Stimulated activated CD4-positive, alpha-beta T cell treated with anti-CD3 and anti-CD28 coated beads, Interleukin-4, amount 100 ng/mL, for 48 hours (primary cell): ENCODE measurements at regions not wholly inside any gene's neighbourhood (a gene's known extent, or its start where the extent isn't known, plus 50 kb on each side); places are given as distances from the start of the nearest gene placed in this dataset.

Source experiments
- DNase-seq, 2 donors: peaks; one replicate each; pipeline ENCODE4 v3.0.0-alpha.2; 2020; ENCODE audit warnings: low read depth in 2 of 2

- DNase-seq = no peak
Measured at GRCh38 chr1:239268007-239268406, 118.4 kb upstream of the CHRM3 start.

- no peak for DNase-seq
Measured at GRCh38 chr1:239263801-239264200, 122.6 kb upstream of the CHRM3 start.

DNA sequence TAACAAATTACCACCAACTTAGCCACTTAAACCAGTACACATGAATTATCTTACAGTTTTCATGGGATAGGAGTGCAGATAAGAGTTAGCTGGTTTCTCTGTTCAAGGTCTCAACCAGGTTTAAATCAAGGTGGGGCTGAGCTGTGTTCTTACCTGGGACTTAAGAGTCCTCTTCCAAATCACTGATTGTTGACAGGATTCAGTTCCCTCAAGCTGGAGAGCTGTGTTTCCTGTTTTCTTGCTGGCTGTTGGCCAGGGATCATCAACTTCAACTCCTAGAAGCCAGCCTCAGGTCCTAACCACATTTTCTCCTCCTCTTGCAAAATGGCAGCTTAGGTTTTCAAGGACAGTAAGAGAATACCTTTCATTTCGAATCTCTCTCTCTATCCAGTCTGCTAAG lies 123.8 kb upstream of the CHRM3 start:
- no peak for DNase-seq

DNA sequence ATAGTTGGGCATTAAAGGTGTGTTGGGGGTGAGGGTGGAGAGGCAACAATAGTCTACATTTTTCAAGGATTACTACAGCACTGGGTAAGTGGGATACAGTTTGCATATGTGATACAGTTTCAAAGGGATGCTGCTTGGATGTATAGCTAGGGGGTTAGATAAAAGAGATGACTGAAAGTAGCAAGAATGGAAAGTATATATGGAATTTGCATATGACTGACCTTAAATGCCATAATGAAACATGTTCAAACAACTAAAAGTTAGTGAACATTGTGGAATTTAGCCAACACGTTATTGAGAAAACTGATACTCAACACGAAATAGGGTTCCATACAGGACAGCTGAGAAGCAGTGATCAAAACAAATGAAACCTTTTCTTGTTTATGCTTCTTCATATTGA lies 124.8 kb upstream of the CHRM3 start:
- no peak for DNase-seq

- no peak for DNase-seq
Measured at GRCh38 chr1:239260842-239261241, 125.5 kb upstream of the CHRM3 start.

DNA sequence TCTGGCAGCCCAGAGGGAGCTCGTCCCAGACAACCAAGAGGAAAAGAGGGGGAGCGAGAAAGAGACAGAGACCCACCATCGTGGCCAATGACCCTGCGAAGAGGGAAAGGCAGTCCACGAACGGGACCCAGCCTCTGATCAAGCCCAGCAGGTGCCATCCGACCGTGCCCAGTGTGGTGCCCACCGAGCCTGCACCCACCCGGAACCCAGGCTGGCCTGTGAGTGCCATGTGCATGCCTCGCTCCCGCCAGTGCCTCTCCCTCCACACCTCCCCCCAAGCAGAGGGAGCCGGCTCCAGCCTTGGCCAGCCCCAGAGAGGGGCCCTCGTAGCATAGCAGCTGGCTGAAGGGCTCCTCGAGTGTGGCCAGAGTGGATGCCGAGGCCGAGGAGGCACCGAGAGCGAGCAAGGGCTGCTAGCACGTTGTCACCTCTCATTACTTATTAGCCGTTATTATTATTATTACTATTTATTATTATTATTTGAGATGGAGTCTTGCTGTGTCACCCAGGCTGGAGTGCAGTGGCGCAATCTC lies 130.7 kb upstream of the CHRM3 start:
- no peak for DNase-seq

DNA sequence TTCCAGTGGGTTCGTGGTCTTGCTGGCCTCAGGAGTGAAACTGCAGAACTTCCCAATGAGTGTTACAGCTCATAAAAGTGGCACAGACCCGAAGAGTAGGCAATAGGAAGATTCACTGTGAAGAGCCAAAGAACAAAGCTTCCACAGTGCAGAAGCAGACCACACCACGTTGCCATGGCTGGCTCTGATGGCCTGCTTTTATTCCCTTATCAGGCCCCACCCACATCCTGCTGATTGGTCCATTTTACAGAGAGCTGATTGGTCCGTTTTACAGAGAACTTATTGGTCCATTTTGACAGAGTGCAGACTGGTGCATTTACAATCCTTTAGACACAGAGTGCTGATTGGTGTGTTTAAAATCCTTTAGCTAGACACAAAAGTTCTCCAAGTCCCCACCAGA lies 131.4 kb upstream of the CHRM3 start:
- no peak for DNase-seq

DNA sequence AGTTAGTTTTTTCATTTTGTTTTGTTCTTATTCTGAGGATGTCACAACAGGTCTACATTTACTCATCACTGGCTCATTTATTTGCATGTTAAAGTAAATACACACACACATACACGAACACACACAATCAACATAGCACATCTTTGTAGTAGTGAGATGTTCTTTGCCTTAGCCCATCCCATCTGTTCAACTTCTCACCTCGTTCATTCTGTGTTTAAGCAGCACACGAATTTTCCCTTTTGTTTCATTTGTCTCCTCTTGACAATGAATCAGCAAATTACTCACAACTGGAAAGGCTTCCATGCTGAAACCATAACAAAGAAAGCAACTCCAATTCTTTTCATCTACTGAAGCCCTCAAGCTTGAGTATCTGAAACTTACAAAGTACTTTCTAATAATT lies 133.3 kb upstream of the CHRM3 start:
- DNase-seq = no peak

DNA sequence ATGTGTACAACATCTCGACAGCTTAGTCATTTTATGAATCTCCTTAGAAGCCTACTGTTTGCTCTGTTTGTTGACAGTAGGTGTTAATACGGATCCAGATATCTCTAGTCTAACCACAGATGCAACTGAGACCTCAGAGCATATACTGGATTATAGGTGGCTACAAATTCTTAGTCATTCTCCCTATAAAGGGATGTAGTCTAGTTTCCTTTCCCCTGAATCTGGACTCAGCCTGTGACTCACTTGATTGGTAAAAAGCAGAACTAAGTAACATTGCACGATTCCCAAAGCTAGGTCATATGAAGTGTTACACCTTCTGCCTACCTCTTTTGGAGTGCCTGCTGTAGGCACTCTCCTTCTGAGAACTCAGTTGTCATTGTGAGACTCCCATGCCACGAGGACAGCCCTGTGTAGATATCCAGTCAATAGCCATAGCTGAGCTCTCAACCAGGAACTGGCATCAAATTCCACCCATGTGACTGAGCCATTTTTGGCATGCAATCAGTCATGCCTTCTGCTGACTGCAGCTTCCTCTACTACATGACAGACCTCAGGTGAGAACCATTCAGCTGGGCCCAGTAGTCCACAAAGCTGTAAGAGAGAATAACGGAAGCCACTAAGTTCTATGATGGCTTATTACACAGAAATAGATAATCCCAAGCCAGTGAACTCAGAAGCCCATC lies 135.9 kb upstream of the CHRM3 start:
- no peak for DNase-seq

DNA sequence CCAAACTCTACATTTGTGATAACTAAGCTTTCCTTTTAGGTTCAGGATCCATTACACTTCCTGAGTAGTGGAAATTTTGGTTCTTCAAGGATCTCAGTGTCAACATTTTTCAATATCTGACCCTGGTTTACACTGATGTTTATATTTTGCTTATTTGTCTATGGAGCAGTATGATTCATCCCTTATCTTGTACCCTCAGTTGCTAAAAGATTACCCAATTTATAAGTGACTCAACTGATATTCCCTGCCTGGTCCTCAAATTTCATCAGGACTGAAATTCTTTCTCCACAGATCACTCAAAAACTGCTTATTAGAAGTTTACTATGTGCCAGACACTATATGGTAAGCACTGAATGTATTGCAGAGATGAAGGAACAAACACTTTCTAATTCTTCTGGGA lies 139.1 kb upstream of the CHRM3 start:
- no peak for DNase-seq

- no peak for DNase-seq
Measured at GRCh38 chr1:239244084-239244483, 142.3 kb upstream of the CHRM3 start.

GRCh38 chr1:239243006-239243405 lies 143.4 kb upstream of the CHRM3 start:
- DNase-seq = no peak

- DNase-seq = no peak
Measured at GRCh38 chr1:239242404-239242803, 144.0 kb upstream of the CHRM3 start.

DNA sequence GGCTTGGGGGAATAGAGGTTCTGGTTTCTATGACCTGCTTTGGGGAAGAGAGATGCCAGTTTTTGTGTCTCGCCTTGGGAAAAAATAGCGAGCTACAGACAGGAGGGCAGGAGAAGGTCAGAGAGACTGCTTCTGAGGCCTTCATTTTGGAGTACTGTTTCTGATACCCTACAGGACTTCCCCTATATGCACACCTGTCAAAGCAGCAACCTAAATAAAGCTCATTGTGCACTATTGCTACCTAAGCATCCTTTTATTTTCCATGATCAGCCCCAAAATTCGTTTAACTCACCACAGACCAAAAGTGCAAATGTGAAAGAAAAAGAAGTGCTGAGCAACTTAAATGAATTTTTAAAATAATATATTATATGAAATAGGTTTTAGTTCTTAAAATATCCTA lies 145.6 kb upstream of the CHRM3 start:
- DNase-seq = no peak

DNA sequence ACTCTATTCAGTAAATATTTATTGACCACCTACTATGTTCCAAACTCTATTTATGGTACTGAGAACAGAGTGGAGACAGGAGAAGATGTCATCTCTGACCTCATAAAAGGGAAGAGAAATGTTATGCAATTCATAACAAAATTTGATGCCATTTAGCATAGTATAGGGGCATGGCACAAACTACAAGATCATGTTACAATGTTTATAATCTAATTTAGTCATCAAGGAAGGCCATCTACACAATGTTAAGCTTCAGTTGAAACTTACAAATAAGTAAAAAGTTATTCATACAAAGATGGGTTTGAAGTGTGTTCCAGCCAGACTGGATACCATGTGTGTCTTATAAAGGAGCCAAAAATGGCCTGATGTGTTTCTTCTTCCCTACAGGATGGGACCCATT lies 146.8 kb upstream of the CHRM3 start:
- DNase-seq = no peak

DNA sequence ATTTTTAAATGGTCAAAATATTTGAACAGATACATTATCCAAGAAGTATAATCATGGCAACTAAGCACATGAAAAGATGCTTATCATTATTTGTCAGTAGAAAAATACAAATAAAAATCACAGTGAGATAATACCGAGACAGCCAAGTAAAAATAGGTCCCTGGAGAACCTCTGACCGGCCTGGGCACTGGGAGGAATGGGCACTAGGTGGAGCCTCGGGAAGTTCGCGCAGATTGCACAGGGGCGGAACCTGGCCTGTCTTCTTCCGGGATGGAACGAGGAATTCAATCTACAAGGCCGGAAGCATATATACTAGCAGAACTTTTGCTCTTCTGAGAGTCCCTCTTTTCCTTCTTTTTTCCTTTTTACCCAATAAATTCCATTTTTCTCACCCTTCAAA lies 148.5 kb upstream of the CHRM3 start:
- DNase-seq = no peak

DNA sequence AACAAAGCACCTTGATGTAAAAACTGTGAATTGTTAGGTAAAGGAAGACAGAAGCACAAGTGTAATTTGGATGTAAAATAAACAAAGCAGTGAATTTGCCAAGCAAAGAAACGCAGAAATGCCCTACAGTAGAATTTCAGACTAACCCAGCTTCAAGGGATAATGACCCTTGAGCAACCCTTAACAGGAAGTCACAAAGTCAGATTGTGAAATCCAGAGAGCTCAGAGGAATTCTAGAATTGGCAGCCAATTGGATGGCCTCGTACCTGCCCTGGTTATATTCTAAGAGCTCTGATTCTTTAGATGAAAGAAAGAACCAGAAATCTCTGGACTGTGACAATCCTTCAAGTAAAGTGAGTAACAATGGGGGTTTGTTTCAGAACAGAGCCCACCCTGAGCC lies 152.7 kb upstream of the CHRM3 start:
- no peak for DNase-seq

GRCh38 chr1:239232921-239233320 lies 153.4 kb upstream of the CHRM3 start:
- no peak for DNase-seq

DNA sequence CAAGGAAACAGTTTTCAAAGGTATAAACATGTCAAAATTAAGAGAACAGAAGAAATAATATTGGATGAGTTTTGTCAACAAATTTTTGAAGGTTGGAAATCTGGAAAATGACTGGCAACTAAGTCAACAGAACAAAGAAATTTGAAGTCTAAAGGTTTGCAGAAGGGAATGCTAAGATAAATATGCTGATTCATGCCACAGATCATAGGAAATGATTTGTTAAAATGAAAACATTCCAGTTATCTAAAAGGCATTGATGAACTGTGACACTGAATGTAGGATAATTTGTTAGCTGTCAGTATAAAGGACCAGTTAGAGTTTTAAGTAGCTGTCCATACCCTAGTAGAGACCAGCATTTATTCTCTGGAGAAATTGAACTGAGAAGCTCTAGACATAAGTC lies 157.9 kb upstream of the CHRM3 start:
- DNase-seq = no peak

- no peak for DNase-seq
Measured at GRCh38 chr1:239225396-239225795, 161.0 kb upstream of the CHRM3 start.

DNA sequence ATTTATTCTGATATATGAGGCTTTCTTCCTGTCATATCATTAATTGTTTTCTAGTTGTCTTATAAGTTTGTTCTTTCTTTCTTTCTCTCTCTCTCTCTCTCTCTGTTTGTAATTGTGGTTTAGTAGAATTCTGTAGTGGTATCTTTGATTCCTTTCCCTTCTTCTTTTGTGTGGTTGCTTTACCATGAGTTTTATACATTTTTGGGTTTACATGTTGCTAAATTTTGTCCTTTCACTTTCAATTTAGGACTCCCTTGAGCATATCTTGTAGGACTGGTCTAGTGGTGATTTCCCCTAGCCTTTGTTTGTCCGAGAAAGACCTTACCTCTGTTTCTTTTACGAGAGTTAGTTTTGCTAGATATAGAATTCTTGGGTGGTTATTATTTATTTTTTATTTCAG lies 162.3 kb upstream of the CHRM3 start:
- no peak for DNase-seq

DNA sequence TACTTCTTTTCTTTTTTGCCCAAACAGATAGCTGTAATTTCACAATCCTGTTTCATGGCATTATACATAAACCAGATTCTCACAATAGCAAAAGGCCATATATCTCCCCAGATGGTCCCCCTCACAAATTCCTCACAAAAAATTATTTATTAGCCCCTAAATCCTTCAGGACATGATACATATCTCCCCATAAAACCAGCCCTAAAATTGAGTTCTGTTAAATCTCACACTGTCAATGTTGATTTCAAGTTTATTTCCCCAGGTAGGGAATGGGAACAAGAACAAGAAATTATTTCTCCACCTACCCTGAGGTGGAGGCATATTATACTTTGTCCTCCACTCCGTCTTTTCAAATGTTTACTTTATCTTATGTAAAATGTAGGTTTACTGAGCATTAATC lies 163.4 kb upstream of the CHRM3 start:
- DNase-seq = no peak

GRCh38 chr1:239221656-239222055 lies 164.7 kb upstream of the CHRM3 start:
- DNase-seq = no peak

- no peak for DNase-seq
Measured at GRCh38 chr1:239219679-239220078, 166.7 kb upstream of the CHRM3 start.
